Aorta (tissue), 5 donors: ENCODE measurements at regions not wholly inside any gene's neighbourhood (a gene's known extent, or its start where the extent isn't known, plus 50 kb on each side); places are given as distances from the start of the nearest gene placed in this dataset.

Experiments used
- ATAC-seq: fragments of 200-7000 bp; cut with Tn5 transposase; one replicate; pipeline ENCODE4 v1.9.1; 2022; ENCODE audit warnings: moderate library complexity; ENCODE audit not compliant: low FRiP score
- DNase-seq, 2 donors: peaks; one replicate each; pipeline ENCODE4 v3.0.0-alpha.2; 2020
- H3K27ac ChIP-seq, 2 donors: one replicate each; pipeline ENCODE4 v1.5.1; 2013; ENCODE audit warnings: low read length in 2 of 2, mild to moderate bottlenecking in 2 of 2, moderate library complexity in 2 of 2, control low read depth in 1 of 2, inconsistent platforms in 1 of 2, low read depth in 1 of 2
- H3K27me3 ChIP-seq, 2 donors: one replicate each; pipeline ENCODE4 v1.6.1; 2013; ENCODE audit warnings: control low read depth in 1 of 2, low read length in 1 of 2, mild to moderate bottlenecking in 1 of 2, moderate library complexity in 1 of 2; ENCODE audit not compliant: insufficient read depth in 2 of 2, control insufficient read depth in 1 of 2
- H3K36me3 ChIP-seq, 2 donors: one replicate each; pipeline ENCODE4 v1.6.1; 2013; ENCODE audit warnings: control low read depth in 1 of 2, low read length in 1 of 2, mild to moderate bottlenecking in 1 of 2; ENCODE audit not compliant: insufficient read depth in 2 of 2, control insufficient read depth in 1 of 2
- H3K4me1 ChIP-seq, 2 donors: one replicate each; pipeline ENCODE4 v1.6.1; 2013; ENCODE audit warnings: low read length in 2 of 2, control low read depth in 1 of 2, mild to moderate bottlenecking in 1 of 2, moderate library complexity in 1 of 2; ENCODE audit not compliant: insufficient read depth in 2 of 2, control insufficient read depth in 1 of 2
- H3K4me3 ChIP-seq, 2 donors: one replicate each; pipeline ENCODE4 v1.5.1; 2013; ENCODE audit warnings: low read length in 2 of 2, control low read depth in 1 of 2, mild to moderate bottlenecking in 1 of 2
- H3K9me3 ChIP-seq: one replicate; pipeline ENCODE4 v1.6.1; 2013; ENCODE audit warnings: mild to moderate bottlenecking, low read length; ENCODE audit not compliant: control insufficient read depth
- WGBS, 2 donors: extraction: QIAGEN DNeasy Blood & Tissue Kit; methylation state at CpG; one replicate each; pipeline ENCODE4 v1.1.7; 2013; 5-methylcytosine and 5-hydroxymethylcytosine counted together
- intact Hi-C, 2 donors: fragments of 100-400 bp; cut with DNase I; formaldehyde crosslinking; loops; one replicate each; pipeline versions ENCODE4 v1.14.2 to v1.15.0; 2022
- donor health status: healthy with polysubstance abuse.
- donor health status: Bipolar disorder and iron deficiency.
- donor health status: DM: no; HTN: no; CAD: no.
- donor health status: DM: no; HTN: no; CAD: no.
- donor health status: DM: yes; HTN: yes; CAD: no.

GRCh38 chr1:21351901-21352300 lies 61.6 kb upstream of the ECE1 start:
- 80% methylated on average over 6 of the region's 6 CpGs for WGBS, 2 donors
- intact Hi-C loops, result no loop called here
- DNase-seq, result no peak
- H3K4me1 ChIP-seq, result no peaks in the 10 kb centered on the region
- H3K9me3 ChIP-seq, result no peaks in the 10 kb centered on the region
- H3K36me3 ChIP-seq, result no peaks in the 10 kb centered on the region
- no peak overlapping the region for H3K4me3 ChIP-seq
- no peak for ATAC-seq
- H3K27ac ChIP-seq, result no peak overlapping the region
- H3K27me3 ChIP-seq, result no peaks in the 10 kb centered on the region

- no peak for ATAC-seq
- no peak for DNase-seq
- Histone ChIP-seq H3K27ac (no peak overlapping the region), H3K27me3 (no peaks in the 10 kb centered on the region), H3K36me3 (no peaks in the 10 kb centered on the region), H3K9me3 (no peaks in the 10 kb centered on the region), H3K4me1 (no peaks in the 10 kb centered on the region), H3K4me3 (no peak overlapping the region)
- intact Hi-C loops, result no loop called here
- 85% methylated on average over 11 of the region's 11 CpGs for WGBS, 2 donors
Observed at GRCh38 chr1:21350202-21350885, 60.1 kb upstream of the ECE1 start.

GRCh38 chr1:21349693-21350092 lies 59.4 kb upstream of the ECE1 start:
- no peak overlapping the region for H3K4me3 ChIP-seq
- intact Hi-C loops, result no loop called here
- H3K27ac ChIP-seq, result no peak overlapping the region
- H3K27me3 ChIP-seq, result no peaks in the 10 kb centered on the region
- DNase-seq (no peak), ATAC-seq (no peak)
- H3K4me1 ChIP-seq, result no peaks in the 10 kb centered on the region
- no peaks in the 10 kb centered on the region for H3K36me3 ChIP-seq
- 83 to 84% methylated on average over 3 of the region's 3 CpGs for WGBS, 2 donors
- no peaks in the 10 kb centered on the region for H3K9me3 ChIP-seq

- ATAC-seq (no peak), DNase-seq (no peak)
- Histone ChIP-seq H3K4me3 (no peak overlapping the region), H3K4me1 (no peaks in the 10 kb centered on the region), H3K36me3 (no peaks in the 10 kb centered on the region), H3K27me3 (no peaks in the 10 kb centered on the region), H3K27ac (no peak overlapping the region), H3K9me3 (no peaks in the 10 kb centered on the region)
- intact Hi-C loops, result no loop called here
- 80 to 83% methylated on average over 8 of the region's 8 CpGs for WGBS, 2 donors
Observed at GRCh38 chr1:21347072-21347581, 56.9 kb upstream of the ECE1 start.

GRCh38 chr1:21346365-21347071 lies 56.3 kb upstream of the ECE1 start:
- no peaks in the 10 kb centered on the region for H3K4me1 ChIP-seq
- no peaks in the 10 kb centered on the region for H3K36me3 ChIP-seq
- H3K9me3 ChIP-seq, result no peaks in the 10 kb centered on the region
- no peak overlapping the region for H3K4me3 ChIP-seq
- 60 to 61% methylated on average over 13 of the region's 13 CpGs for WGBS, 2 donors
- no peaks in the 10 kb centered on the region for H3K27me3 ChIP-seq
- intact Hi-C loops, result no loop called here
- DNase-seq (no peak), ATAC-seq (no peak)
- H3K27ac ChIP-seq, result no peak overlapping the region

GRCh38 chr1:21344750-21345443 lies 54.6 kb upstream of the ECE1 start:
- Histone ChIP-seq H3K36me3 (no peaks in the 10 kb centered on the region), H3K27me3 (no peaks in the 10 kb centered on the region), H3K4me1 (peaks cover 0 to 2% of the 10 kb centered on the region in 2 donors), H3K4me3 (peak overlapping the region; percentile 78 to 86), H3K27ac (peak overlapping the region; percentile 79 to 87), H3K9me3 (no peaks in the 10 kb centered on the region)
- intact Hi-C loops, result loop anchor here in 1 of 2 donors (2.0 kb wide), 1 partner anchor 82 kb away; no protein-coding TSS in a partner anchor
- DNase-seq (peak; percentile 56 to 84), ATAC-seq (peak; percentile 40)
- WGBS, 2 donors, result 1% methylated on average over 65 to 74 of the region's 74 CpGs

GRCh38 chr1:21344098-21344749 lies 54.0 kb upstream of the ECE1 start:
- H3K9me3 ChIP-seq, result no peaks in the 10 kb centered on the region
- DNase-seq, result no peak
- H3K4me1 ChIP-seq, result peaks cover 0 to 2% of the 10 kb centered on the region in 2 donors
- ATAC-seq, result peak; percentile 1
- H3K27me3 ChIP-seq, result no peaks in the 10 kb centered on the region
- intact Hi-C loops, result loop anchor here in 1 of 2 donors (2.0 kb wide), 1 partner anchor 81 kb away; no protein-coding TSS in a partner anchor
- H3K4me3 ChIP-seq, result peak overlapping the region; percentile 78 to 86
- H3K36me3 ChIP-seq, result no peaks in the 10 kb centered on the region
- 19 to 20% methylated on average over 14 of the region's 14 CpGs for WGBS, 2 donors
- peak overlapping the region; percentile 45 to 87 for H3K27ac ChIP-seq
